Embryonic facial prominence (tissue), 1 donor: ENCODE measurements at regions not wholly inside any gene's neighbourhood (a gene's known extent, or its start where the extent isn't known, plus 50 kb on each side); places are given as distances from the start of the nearest gene placed in this dataset.
"Not testable (repeated sequence)": the region's sequence is repeated elsewhere in the genome, so short reads cannot be mapped to it uniquely, and the experiment has no call there.

Experiments
- DNase-seq: peaks from one replicate; pipeline ENCODE4 v3.0.0-alpha.2; 2016; ENCODE audit errors: extremely low spot score

DNA sequence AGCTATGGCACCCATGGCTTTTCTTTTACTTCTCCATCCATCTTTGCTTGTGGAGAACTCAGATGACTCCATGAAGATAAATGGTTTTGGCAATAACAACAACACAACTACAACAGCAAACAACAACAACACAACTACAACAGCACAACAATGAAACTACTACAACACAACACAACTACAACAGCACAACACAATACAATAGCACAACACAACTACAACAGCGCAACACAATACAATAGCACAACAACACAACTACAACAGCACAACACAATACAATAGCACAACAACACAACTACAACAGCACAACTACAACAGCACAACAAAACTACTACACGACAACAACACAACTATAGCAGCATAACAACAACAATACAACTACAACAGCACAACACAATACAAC is 569.4 kb downstream of the TOX3 start:
- not testable (repeated sequence) for DNase-seq

- DNase-seq = no peak
These were observed 575.8 kb downstream of the TOX3 start for GRCh38 chr16:51971184-51971583.

DNA sequence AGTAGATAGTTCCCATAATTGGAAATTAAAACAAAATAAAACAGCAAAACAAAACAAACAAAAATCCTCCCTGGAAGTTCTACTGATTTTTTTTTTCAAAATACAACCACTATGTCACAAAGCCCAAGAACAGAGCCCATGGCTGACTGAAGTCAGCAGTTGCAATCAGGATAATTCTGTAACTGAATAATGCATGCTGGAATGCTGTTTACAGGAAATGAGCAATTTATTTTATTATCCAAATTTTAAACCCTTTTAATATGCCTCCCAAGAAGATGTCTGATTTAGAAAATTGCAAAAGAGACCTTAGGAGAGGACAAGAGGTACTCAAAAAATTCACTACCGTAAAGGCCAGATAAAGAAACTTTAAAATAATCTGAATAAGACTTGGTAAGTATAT is 578.2 kb downstream of the TOX3 start:
- no peak for DNase-seq

GRCh38 chr16:51967646-51968045 is 579.3 kb downstream of the TOX3 start:
- DNase-seq = no peak

GRCh38 chr16:51960931-51961330 is 586.0 kb downstream of the TOX3 start:
- no peak for DNase-seq

DNA sequence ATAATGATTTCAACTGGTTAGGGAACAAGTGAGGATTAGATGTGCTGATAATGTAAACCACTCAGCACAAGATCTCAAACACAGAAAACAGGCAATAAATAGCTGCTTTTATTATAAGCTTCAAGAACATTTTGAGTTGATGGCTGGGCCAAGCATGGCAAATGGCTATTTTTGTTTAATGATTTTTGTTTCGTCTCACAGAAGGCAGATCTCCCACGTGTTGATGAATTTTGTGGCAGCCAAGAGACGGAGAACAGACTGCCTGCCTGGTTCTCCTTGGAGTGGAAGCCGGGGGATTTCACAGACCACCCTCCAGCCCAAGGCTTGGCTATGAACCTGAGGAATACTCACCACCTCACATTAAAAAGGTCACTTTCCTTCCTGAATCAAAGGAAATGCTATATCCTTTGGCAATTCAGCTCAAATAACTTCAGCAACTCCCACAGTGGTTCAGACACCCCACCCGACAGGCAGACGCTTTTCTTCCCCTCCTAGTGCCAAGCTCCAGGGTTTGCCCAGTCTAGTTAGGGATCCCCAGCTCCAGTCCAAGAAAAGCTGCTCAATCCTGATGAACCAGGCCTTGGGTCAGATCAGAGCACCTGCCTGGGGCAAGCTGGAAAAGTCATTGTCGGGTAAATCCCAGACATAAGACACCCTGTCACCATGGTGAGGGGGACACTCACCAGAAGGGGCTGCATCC is 593.5 kb downstream of the TOX3 start:
- DNase-seq = no peak

- no peak for DNase-seq
These were observed 594.4 kb downstream of the TOX3 start for GRCh38 chr16:51952500-51952899.

GRCh38 chr16:51951668-51952298 is 595.2 kb downstream of the TOX3 start:
- DNase-seq = no peak

DNA sequence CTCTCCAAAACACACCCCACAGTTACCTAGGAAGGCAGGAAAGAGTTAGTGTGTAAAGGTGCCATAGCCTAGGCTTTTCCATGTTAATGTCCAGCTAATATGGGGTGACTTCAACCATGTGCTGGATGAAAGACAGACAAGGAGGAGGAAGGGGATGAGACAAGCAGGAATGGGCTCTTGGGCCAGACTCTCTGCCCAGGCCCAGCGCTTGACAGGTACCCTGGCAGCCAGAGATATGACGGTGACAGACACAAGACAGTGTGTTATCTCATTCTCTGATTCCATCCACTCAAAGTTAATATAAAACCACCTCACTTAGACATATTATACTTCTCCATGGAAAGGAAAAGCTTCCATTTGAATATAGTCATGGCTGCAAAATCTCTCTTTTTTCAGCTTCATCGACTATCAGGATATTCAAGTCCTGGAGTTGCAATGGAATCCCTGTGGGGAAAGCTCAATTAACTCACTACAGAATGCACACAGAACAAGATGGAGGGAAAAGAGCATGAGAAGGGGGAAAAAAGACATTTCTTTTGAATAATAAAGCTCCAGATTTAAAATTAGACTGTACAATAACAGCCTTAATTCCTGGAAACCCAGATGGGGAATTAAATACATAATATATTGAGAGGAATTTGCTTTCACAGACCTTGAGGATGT is 596.7 kb downstream of the TOX3 start:
- no peak for DNase-seq

GRCh38 chr16:51949282-51949681 is 597.7 kb downstream of the TOX3 start:
- no peak for DNase-seq

- DNase-seq = no peak
These were observed 605.5 kb downstream of the TOX3 start for GRCh38 chr16:51941412-51941811.

- DNase-seq = no peak
These were observed 606.8 kb downstream of the TOX3 start for GRCh38 chr16:51940183-51940582.

- DNase-seq = no peak
These were observed 607.5 kb downstream of the TOX3 start for GRCh38 chr16:51939378-51939871.

GRCh38 chr16:51938861-51939260 is 608.1 kb downstream of the TOX3 start:
- DNase-seq = no peak

GRCh38 chr16:51937771-51938170 is 609.2 kb downstream of the TOX3 start:
- DNase-seq = no peak

GRCh38 chr16:51936846-51937245 is 610.1 kb downstream of the TOX3 start:
- DNase-seq = no peak

- DNase-seq = no peak
These were observed 614.6 kb downstream of the TOX3 start for GRCh38 chr16:51932317-51932716.

- no peak for DNase-seq
These were observed 615.3 kb downstream of the TOX3 start for GRCh38 chr16:51931653-51932052.

- DNase-seq = no peak
These were observed 622.2 kb downstream of the TOX3 start for GRCh38 chr16:51924744-51925143.

DNA sequence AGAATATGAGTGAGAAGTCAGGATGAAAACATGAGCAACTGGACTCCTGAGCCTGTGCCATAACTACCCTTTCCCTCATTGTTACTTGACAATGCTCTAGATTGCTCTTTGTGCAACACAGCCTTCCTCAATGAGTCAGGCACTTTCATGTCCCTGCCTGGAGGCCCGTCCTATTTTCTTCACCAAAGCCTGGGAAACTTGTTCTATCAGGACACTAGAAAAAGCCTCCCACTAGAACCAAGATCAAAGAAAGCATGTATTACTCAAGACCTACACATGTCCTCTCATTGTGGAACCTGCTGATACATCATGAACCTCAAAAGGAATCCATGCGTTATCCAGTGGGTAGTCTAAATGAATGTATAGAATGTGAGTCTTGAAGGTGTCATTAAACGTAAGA is 624.5 kb downstream of the TOX3 start:
- no peak for DNase-seq

DNA sequence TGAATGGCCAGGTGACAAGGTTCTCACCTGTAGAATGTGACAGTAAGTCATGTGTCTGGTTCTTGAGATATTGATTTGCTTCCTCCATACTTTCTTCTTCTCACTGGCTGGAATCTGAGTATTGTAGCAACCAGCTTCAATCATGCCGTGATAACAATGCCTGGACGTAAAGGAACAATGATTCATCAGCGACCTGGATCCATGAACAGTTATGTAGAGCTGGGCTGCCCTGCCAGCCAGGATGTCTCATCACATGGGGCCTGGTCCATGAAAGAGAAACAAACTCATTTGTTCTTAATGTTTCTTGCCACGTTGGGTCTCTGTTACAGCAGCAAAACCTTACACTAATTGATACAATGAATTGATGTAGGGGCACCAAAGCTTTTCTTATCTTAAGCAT is 627.2 kb downstream of the TOX3 start:
- no peak for DNase-seq

DNA sequence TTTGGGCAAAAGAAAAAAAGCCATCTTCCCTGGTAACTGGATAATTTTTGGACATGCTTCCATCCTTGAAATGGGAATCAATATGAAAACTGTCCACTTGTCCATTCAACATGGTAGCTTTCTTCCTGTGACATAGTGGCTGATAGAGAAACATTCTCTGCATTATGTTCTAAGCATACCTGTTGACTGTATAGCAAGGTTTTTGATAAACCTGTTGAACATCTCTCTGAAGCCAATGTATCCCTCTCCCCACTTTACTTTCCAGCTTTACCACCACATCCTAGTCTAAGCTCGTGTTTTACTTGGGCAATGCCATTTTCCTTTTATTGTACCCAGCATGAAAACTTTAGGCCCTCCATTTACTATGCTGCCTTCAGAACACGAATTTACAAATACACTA is 630.1 kb downstream of the TOX3 start:
- DNase-seq = no peak

GRCh38 chr16:51916231-51916630 is 630.7 kb downstream of the TOX3 start:
- no peak for DNase-seq
